Thyroid gland (tissue), 4 donors: ENCODE measurements at regions not wholly inside any gene's neighbourhood (a gene's known extent, or its start where the extent isn't known, plus 50 kb on each side); places are given as distances from the start of the nearest gene placed in this dataset.

Experiments
- POLR2A ChIP-seq, 2 donors: fragments of 450-650 bp; IDR thresholded peaks; one replicate each; pipeline ENCODE4 v1.6.1; 2017; ENCODE audit warnings: antibody characterized with exemption in 2 of 2, mild to moderate bottlenecking in 2 of 2, moderate library complexity in 1 of 2
- TF ChIP-seq, protein P1 (sequence below), 6 experiments: fragments of 200-600 bp in 3 of 6; fragments of 450-650 bp in 3 of 6; sonication (generic) in 3 of 6; IDR thresholded peaks; one replicate each; pipeline ENCODE4 v1.5.1; 2016 to 2019; ENCODE audit warnings: antibody characterized with exemption in 6 of 6, mild to moderate bottlenecking in 2 of 6, inconsistent platforms in 1 of 6, moderate library complexity in 1 of 6

DNA sequence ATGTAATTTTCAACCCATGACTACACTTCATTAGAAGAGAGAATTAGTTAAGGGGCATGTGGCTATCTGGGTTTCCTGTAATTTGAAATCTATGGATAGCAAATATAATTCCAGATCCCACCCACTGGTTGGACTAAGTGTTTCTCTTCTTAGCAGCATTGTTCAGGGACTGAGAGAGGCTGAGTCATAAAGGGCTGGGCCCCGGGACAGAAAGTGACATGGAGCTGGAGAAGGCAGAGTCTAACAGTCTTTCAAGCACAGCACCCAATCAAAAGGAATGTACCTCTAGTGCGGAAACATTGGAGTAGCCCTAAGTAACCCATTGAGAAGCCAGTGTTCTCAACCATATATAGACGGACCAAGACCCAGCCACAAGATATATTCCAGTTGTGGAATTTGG, 363.9 kb downstream of the DHX35 start:
- TF ChIP-seq, protein P1, sequence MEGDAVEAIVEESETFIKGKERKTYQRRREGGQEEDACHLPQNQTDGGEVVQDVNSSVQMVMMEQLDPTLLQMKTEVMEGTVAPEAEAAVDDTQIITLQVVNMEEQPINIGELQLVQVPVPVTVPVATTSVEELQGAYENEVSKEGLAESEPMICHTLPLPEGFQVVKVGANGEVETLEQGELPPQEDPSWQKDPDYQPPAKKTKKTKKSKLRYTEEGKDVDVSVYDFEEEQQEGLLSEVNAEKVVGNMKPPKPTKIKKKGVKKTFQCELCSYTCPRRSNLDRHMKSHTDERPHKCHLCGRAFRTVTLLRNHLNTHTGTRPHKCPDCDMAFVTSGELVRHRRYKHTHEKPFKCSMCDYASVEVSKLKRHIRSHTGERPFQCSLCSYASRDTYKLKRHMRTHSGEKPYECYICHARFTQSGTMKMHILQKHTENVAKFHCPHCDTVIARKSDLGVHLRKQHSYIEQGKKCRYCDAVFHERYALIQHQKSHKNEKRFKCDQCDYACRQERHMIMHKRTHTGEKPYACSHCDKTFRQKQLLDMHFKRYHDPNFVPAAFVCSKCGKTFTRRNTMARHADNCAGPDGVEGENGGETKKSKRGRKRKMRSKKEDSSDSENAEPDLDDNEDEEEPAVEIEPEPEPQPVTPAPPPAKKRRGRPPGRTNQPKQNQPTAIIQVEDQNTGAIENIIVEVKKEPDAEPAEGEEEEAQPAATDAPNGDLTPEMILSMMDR (IDR thresholded peaks at IDR 0.05): no peak
- no peak for TF ChIP-seq POLR2A (IDR thresholded peaks at IDR 0.05)
